GM20000 (cell line): ENCODE measurements at regions not wholly inside any gene's neighbourhood (a gene's known extent, or its start where the extent isn't known, plus 50 kb on each side); places are given as distances from the start of the nearest gene placed in this dataset.

Source experiments
- DNase-seq: peaks from one replicate; pipeline ENCODE4 v3.0.0; 2012; ENCODE audit warnings: low spot score
- TF ChIP-seq, protein P1 (sequence below): IDR thresholded peaks from 2 replicates; pipeline ENCODE4 v1.5.1; 2012; ENCODE audit warnings: mild to moderate bottlenecking, control low read depth; ENCODE audit errors: extremely low read depth, missing control alignments

DNA sequence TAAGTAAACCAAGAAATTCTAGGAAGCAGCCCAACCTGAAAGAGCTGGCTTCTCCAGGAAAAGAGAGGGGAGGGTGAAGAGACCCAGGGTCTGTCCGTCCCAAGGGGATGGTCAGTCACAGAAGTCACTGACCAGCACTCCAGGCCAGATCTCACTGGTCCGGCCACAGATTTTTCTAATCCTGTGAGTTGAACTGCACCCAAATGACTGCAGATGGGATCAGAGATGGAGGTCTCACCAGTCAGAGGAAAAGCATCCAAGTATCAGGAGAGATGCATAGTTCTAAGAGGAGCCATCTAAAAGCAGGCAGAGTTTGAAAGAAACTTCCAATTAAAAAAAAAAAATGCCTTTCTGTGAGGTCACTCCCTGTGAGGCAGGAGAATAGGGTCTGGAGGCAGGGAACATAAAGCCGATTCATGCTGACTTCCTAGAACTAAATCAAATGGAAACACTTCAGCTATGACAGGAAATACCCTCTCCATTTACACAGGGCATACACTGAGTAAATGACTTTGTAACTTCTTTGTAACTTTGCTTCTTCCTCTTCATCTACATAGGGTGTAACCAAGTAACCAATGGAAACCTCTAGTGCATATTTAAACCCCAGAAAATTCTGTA lies 144.5 kb downstream of the CCDC34 start:
- no peak for DNase-seq
- TF ChIP-seq, protein P1, sequence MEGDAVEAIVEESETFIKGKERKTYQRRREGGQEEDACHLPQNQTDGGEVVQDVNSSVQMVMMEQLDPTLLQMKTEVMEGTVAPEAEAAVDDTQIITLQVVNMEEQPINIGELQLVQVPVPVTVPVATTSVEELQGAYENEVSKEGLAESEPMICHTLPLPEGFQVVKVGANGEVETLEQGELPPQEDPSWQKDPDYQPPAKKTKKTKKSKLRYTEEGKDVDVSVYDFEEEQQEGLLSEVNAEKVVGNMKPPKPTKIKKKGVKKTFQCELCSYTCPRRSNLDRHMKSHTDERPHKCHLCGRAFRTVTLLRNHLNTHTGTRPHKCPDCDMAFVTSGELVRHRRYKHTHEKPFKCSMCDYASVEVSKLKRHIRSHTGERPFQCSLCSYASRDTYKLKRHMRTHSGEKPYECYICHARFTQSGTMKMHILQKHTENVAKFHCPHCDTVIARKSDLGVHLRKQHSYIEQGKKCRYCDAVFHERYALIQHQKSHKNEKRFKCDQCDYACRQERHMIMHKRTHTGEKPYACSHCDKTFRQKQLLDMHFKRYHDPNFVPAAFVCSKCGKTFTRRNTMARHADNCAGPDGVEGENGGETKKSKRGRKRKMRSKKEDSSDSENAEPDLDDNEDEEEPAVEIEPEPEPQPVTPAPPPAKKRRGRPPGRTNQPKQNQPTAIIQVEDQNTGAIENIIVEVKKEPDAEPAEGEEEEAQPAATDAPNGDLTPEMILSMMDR: no peak

- no peak for DNase-seq
- TF ChIP-seq, protein P1: no peak
Observed at GRCh38 chr11:27217948-27218420, 145.0 kb downstream of the CCDC34 start.

- DNase-seq: no peak
- TF ChIP-seq, protein P1: no peak
Observed at GRCh38 chr11:27217496-27217895, 145.5 kb downstream of the CCDC34 start.

DNA sequence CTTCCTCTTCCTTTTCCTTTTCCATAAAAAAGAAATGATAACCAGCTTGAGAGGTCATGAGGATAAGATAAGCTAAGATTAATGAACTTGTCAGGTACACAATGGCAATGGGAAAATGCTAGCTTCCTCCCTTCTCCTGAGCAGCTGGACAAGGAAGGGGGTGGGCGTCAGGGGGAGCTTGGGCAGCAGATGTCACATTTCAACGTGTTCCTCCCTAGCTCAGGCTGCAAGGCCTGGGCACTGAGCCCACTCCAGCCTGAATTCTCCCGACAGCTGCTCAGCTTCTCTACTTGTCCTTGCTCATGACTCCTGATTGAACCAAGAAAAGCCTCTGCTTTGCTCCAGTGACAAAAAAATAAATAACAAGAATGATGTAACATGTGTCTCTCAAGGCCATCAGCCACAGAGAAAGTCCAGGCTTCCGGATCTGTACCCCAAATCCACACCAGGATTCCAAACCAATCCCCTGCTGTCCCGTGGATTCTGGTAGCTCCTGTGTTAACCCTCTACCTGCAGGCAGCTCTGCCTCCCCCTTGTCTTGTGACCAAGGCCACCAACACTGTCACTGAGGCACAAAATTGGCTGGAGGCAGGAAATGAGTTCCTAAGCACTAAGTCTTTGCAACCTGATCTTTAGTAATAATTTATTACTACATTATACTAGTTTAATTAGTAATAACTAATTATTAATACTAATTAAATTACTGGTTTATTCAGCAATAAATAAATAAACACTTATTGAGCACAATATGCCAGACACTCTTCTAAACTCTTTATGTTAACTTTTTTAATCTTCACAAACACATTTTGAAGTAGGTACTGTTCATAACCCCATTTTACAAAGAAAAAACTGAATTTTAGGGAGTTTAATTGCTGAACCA lies 146.5 kb downstream of the CCDC34 start:
- TF ChIP-seq, protein P1: no peak
- no peak for DNase-seq

DNA sequence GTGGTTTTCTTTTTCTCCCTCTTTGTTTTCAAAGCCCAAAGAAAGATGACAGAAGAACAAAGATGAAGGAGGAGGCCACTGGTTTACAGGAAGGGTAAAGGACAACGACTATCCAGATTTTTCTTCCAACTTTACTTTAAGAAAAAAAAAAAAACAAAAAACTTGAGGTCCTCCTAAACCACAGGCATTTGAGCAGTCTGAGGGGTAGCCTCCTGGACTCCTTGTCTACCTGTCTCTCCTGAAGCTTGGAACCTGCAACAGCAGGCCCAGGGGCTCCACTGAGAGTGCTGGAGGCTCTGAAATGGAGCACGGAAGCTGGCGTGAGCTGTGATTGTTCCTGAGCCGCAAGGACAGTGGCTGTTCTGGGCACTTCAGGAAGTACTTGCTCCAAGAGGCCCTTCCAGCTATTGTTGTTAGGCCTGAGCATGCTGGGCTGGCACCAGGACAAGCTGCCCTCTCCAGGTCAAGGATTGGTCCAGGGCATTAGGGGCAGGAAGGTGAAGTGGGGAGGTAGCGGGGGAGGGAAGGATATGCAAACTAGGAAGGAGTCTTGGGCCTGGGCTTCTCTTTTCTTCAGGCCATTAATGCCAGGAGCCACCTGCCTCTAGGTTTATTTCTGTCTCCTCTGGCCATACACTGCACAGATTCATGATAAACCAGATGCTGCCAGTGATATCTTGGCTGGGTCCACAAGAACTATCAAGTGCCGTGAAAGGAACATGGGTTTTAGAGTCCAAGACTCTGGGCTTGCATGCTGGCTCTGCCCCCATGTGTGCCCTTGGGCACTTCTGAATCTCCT lies 147.3 kb downstream of the CCDC34 start:
- DNase-seq: no peak
- TF ChIP-seq, protein P1: no peak

DNA sequence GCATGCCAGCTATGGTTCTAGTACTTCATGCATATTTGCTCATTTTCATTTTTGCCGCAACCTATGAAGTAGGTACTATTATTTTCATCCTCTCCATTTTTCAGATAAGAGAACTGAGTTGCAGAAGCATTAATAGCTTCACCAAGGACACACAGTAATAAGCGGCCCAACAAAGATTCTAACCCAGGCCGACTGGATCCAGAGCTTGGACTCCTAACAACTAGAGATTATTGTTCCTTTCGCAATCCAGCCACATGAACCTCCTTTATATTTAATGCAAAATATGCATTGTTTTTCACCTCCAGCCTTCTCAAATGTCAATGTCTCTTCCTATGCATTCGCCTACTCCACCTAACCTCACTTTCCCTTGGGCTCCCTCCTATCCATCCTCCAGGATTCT lies 148.3 kb downstream of the CCDC34 start:
- no peak for DNase-seq
- TF ChIP-seq, protein P1: no peak
